SK-N-SH (cell line): ENCODE measurements at regions not wholly inside any gene's neighbourhood (a gene's known extent, or its start where the extent isn't known, plus 50 kb on each side); places are given as distances from the start of the nearest gene placed in this dataset.

ENCODE experiments used
- CTCF ChIA-PET: fragments of 300-600, 350-600 bp; formaldehyde crosslinking; extraction: SDS; loops from one replicate; lab custom pipeline; 2021; lab: Yijun Ruan, JAX
- POLR2A ChIA-PET: fragments of 350-600 bp; sonication (Branson Sonifier 250); formaldehyde crosslinking; extraction: SDS; loops from one replicate; lab custom pipeline; 2020; ENCODE audit warnings: antibody characterized with exemption, inconsistent platforms; lab: Yijun Ruan, JAX
- DNase-seq: peaks from one replicate; pipeline ENCODE4 v3.0.0; 2012
- H2AFZ ChIP-seq: fragments of 200-600 bp; sonication (generic); 2 replicates; pipeline ENCODE4 v1.8.1; 2016; ENCODE audit warnings: antibody characterized with exemption, mild to moderate bottlenecking, low read depth
- H3F3A ChIP-seq: fragments of 200-600 bp; sonication (generic); replicated peaks from 2 replicates; pipeline ENCODE3; 2016; ENCODE audit warnings: antibody characterized with exemption, mild to moderate bottlenecking; ENCODE audit not compliant: insufficient read depth
- H3K27ac ChIP-seq, 2 experiments: fragments of 200-500 bp in 1 of 2; fragments of 200-600 bp in 1 of 2; sonication (Bioruptor generic) in 1 of 2; sonication (generic), shearing (Covaris generic) in 1 of 2; 2 replicates each; pipeline versions ENCODE4 v1.5.1 to v1.6.1; 2014 to 2016; ENCODE audit warnings: low read depth in 2 of 2, inconsistent platforms in 1 of 2, low read length in 1 of 2, mild to moderate bottlenecking in 1 of 2, mixed read lengths in 1 of 2
- H3K27me3 ChIP-seq: fragments of 200-600 bp; sonication (generic), shearing (Covaris generic); 2 replicates; pipeline ENCODE4 v1.6.1; 2016; ENCODE audit warnings: mixed run types; ENCODE audit not compliant: insufficient read depth
- H3K36me3 ChIP-seq, 2 experiments: fragments of 200-500 bp in 1 of 2; fragments of 200-600 bp in 1 of 2; sonication (Bioruptor generic) in 1 of 2; sonication (generic) in 1 of 2; replicated peaks in 1 of 2; 2 replicates each; pipeline versions ENCODE3 to v1.5.1; 2014 to 2016; ENCODE audit warnings: low read length in 1 of 2, mild to moderate bottlenecking in 1 of 2; ENCODE audit not compliant: insufficient read depth in 2 of 2, control insufficient read depth in 1 of 2
- H3K4me1 ChIP-seq, 2 experiments: fragments of 200-500 bp in 1 of 2; fragments of 200-600 bp in 1 of 2; sonication (Bioruptor generic) in 1 of 2; sonication (generic), shearing (Covaris generic) in 1 of 2; 2 replicates each; pipeline versions ENCODE4 v1.5.1 to v1.6.1; 2014 to 2016; ENCODE audit warnings: low read depth in 1 of 2, low read length in 1 of 2, mixed run types in 1 of 2; ENCODE audit not compliant: insufficient read depth in 2 of 2, control insufficient read depth in 1 of 2
- H3K4me2 ChIP-seq: fragments of 200-600 bp; sonication (generic), shearing (Covaris generic); 2 replicates; pipeline ENCODE4 v1.6.1; 2017; ENCODE audit warnings: mixed run types
- H3K4me3 ChIP-seq, 2 experiments: fragments of 200-500 bp in 1 of 2; fragments of 200-600 bp in 1 of 2; sonication (Bioruptor generic) in 1 of 2; sonication (generic), shearing (Covaris generic) in 1 of 2; 2 replicates each; pipeline versions ENCODE4 v1.5.1 to v1.8.1; 2014 to 2016; ENCODE audit warnings: low read depth in 2 of 2, inconsistent platforms in 1 of 2, low read length in 1 of 2, mild to moderate bottlenecking in 1 of 2, mixed read lengths in 1 of 2, moderate library complexity in 1 of 2
- H3K79me2 ChIP-seq: fragments of 200-600 bp; sonication (generic); 2 replicates; pipeline ENCODE4 v1.8.1; 2017; ENCODE audit warnings: mild to moderate bottlenecking; ENCODE audit not compliant: insufficient read depth
- H3K9ac ChIP-seq: fragments of 200-600 bp; sonication (generic); 2 replicates; pipeline ENCODE4 v1.6.1; 2017; ENCODE audit warnings: mixed run types
- H3K9me2 ChIP-seq: fragments of 200-600 bp; sonication (generic); 2 replicates; pipeline ENCODE4 v1.6.1; 2017; ENCODE audit warnings: mixed run types
- H3K9me3 ChIP-seq: fragments of 200-600 bp; sonication (generic); 2 replicates; pipeline ENCODE4 v1.6.1; 2017; ENCODE audit warnings: mixed run types, mild to moderate bottlenecking, moderate library complexity
- H4K20me1 ChIP-seq: fragments of 200-600 bp; sonication (generic); 2 replicates; pipeline ENCODE4 v1.6.1; 2017; ENCODE audit warnings: mild to moderate bottlenecking, mixed run types; ENCODE audit not compliant: insufficient read depth
- ELF1 ChIP-seq: IDR thresholded peaks from 2 replicates; pipeline ENCODE4 v1.4.0; 2012
- EP300 ChIP-seq, 2 experiments: IDR thresholded peaks; 2 replicates each; pipeline versions ENCODE4 v1.4.0 to v1.6.1; 2012; ENCODE audit warnings: borderline replicate concordance in 1 of 2, low read depth in 1 of 2, low read length in 1 of 2
- GABPA ChIP-seq: IDR thresholded peaks from 2 replicates; pipeline ENCODE4 v1.4.0; 2012; ENCODE audit warnings: low read depth, mild to moderate bottlenecking
- GATA2 ChIP-seq: sonication (generic); formaldehyde crosslinking; IDR thresholded peaks from 2 replicates; pipeline ENCODE4 v1.5.0; 2020; ENCODE audit warnings: mild to moderate bottlenecking, missing genetic modification reagents
- MXI1 ChIP-seq: IDR thresholded peaks from 2 replicates; pipeline ENCODE4 v1.6.1; 2012; ENCODE audit warnings: mild to moderate bottlenecking, low read depth, low read length, improper control_type of control experiment
- NFIC ChIP-seq: IDR thresholded peaks from 2 replicates; pipeline ENCODE4 v1.4.0; 2012; ENCODE audit warnings: borderline replicate concordance
- RFX5 ChIP-seq: IDR thresholded peaks from 2 replicates; pipeline ENCODE4 v1.6.1; 2012; ENCODE audit warnings: mild to moderate bottlenecking, improper control_type of control experiment, low read length
- TAF1 ChIP-seq: IDR thresholded peaks from 2 replicates; pipeline ENCODE4 v1.6.1; 2012; ENCODE audit warnings: low read depth, mild to moderate bottlenecking, low read length, moderate library complexity, borderline replicate concordance
- TCF12 ChIP-seq: IDR thresholded peaks from 2 replicates; pipeline ENCODE4 v1.4.0; 2012
- TEAD4 ChIP-seq: IDR thresholded peaks from 2 replicates; pipeline ENCODE4 v1.4.0; 2012; ENCODE audit warnings: mild to moderate bottlenecking, borderline replicate concordance; ENCODE audit not compliant: insufficient read depth
- YY1 ChIP-seq: IDR thresholded peaks from 2 replicates; pipeline ENCODE4 v1.4.0; 2012; ENCODE audit warnings: low read depth, mild to moderate bottlenecking
- WGBS: methylation state at CpG from one replicate; pipeline ENCODE4 v1.1.6; 2017; ENCODE audit warnings: low lambda C conversion rate; 5-methylcytosine and 5-hydroxymethylcytosine counted together
- TF ChIP-seq, protein P1 (sequence below): IDR thresholded peaks from 2 replicates; pipeline ENCODE4 v1.4.0; 2012; ENCODE audit warnings: low read depth, borderline replicate concordance
- TF ChIP-seq, protein P2 (sequence below): fragments of 150-350 bp; IDR thresholded peaks from 2 replicates; pipeline ENCODE4 v1.6.1; 2016; ENCODE audit warnings: mild to moderate bottlenecking, low read depth, low read length
- TF ChIP-seq, protein P3 (sequence below): fragments of 150-350 bp; IDR thresholded peaks from 2 replicates; pipeline ENCODE4 v1.6.1; 2017; ENCODE audit warnings: antibody characterized with exemption, low read length, low read depth, borderline replicate concordance
- TF ChIP-seq, protein P4 (sequence below): IDR thresholded peaks from 2 replicates; pipeline ENCODE4 v1.6.1; 2012; ENCODE audit warnings: mild to moderate bottlenecking, low read depth, low read length, moderate library complexity
- TF ChIP-seq, protein P5 (sequence below): IDR thresholded peaks from 2 replicates; pipeline ENCODE4 v1.4.0; 2012; ENCODE audit warnings: low read depth, borderline replicate concordance

DNA sequence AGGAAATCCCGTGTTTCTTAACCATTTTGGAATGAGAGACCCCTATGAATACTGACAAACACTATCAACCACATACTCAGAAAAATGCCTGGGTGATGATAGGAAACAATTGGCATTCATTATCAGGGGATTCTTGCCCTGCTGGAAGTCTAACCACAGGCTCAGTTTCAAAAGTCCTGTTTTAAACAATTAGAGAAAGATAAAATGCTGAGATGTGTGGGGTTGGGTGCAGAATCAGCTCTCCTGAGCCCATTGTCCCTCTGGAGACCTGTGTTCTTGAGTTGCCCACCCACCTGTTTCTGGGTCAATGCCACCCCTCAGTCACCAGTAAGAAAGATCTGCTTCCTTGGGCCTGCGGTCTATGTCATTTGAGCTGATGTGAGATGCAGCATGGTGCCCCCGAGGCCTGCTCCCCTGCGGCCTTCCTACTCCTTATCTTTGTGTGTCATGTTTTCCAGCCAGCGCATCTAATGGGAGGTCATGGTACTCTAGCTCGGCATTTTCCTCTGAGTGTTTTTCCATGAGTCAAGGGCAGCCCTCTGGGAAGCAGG is 130.3 kb upstream of the PLXNA2 start:
- no peaks in the 10 kb centered on the region for H3K9me3 ChIP-seq
- H3K4me2 ChIP-seq: no peak overlapping the region
- CTCF ChIA-PET: interaction anchor here (0.6 to 1.4 kb wide), 3 partner anchors 10 to 129 kb away, joined by 3 read pairs; no protein-coding TSS in a partner anchor
- POLR2A ChIA-PET: no interaction called here
- H3K4me1 ChIP-seq: peaks cover 0 to 4% of the 10 kb centered on the region in 2 experiments; a peak in 2 of 4 replicates
- DNase-seq: no peak
- TF ChIP-seq EP300 (IDR thresholded peaks at IDR 0.05; ENCODE audit: borderline replicate concordance in 1 of 2, low read depth in 1 of 2, low read length in 1 of 2) (no peak), GATA2 (CRISPR knock-in tag) (no peak), YY1 (no peak), TEAD4 (no peak), ELF1 (no peak), MXI1 (no peak), RFX5 (no peak), NFIC (no peak), GABPA (no peak)
- TF ChIP-seq, protein P1, sequence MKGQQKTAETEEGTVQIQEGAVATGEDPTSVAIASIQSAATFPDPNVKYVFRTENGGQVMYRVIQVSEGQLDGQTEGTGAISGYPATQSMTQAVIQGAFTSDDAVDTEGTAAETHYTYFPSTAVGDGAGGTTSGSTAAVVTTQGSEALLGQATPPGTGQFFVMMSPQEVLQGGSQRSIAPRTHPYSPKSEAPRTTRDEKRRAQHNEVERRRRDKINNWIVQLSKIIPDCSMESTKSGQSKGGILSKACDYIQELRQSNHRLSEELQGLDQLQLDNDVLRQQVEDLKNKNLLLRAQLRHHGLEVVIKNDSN: no peak
- TF ChIP-seq, protein P2, sequence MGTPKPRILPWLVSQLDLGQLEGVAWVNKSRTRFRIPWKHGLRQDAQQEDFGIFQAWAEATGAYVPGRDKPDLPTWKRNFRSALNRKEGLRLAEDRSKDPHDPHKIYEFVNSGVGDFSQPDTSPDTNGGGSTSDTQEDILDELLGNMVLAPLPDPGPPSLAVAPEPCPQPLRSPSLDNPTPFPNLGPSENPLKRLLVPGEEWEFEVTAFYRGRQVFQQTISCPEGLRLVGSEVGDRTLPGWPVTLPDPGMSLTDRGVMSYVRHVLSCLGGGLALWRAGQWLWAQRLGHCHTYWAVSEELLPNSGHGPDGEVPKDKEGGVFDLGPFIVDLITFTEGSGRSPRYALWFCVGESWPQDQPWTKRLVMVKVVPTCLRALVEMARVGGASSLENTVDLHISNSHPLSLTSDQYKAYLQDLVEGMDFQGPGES: no peak
- TF ChIP-seq, all 33 proteins: peak for 0
- 60% methylated on average over 6 of the region's 6 CpGs for WGBS
- no peak overlapping the region for H2AFZ ChIP-seq
- H3K9me2 ChIP-seq: no peaks in the 10 kb centered on the region
- no peak overlapping the region for H3K27ac ChIP-seq
- no peaks in the 10 kb centered on the region for H4K20me1 ChIP-seq
- H3K27me3 ChIP-seq: no peaks in the 10 kb centered on the region
- H3K4me3 ChIP-seq: no peak overlapping the region
- H3F3A ChIP-seq: no peaks in the 10 kb centered on the region
- no peaks in the 10 kb centered on the region for H3K36me3 ChIP-seq
- H3K9ac ChIP-seq: no peak overlapping the region
- H3K79me2 ChIP-seq: no peaks in the 10 kb centered on the region

DNA sequence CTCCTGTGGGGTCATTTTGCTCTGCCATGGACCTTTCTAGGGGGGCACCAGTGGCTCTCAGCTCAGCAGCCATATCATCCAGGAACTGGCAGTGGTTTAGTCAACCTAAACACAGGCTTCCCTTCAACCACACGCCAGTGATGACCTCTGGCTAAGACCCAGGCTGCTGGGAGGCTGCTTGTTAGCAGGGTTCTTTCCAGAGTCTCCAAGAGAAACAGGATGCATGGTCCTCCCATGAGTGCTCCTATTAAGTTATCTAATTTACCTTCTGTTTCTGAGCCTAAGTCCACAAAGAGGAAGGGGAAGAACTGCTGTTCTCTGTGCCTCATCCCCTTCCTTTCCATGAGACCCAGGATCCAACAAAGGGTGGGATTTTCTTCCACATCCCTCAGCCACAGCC is 137.3 kb upstream of the PLXNA2 start:
- no peak overlapping the region for H3K4me2 ChIP-seq
- H3K27me3 ChIP-seq: no peaks in the 10 kb centered on the region
- no peaks in the 10 kb centered on the region; a peak in 1 of 4 replicates for H3K4me1 ChIP-seq
- H3K4me3 ChIP-seq: no peak overlapping the region
- H3K27ac ChIP-seq: no peak overlapping the region
- ChIA-PET CTCF (interaction anchor here (0.7 to 1.3 kb wide), 2 partner anchors 12 to 15 kb away, joined by 3 read pairs; no protein-coding TSS in a partner anchor), POLR2A (no interaction called here)
- no peaks in the 10 kb centered on the region for H3F3A ChIP-seq
- H3K9ac ChIP-seq: no peak overlapping the region
- no peak for DNase-seq
- no peak overlapping the region for H2AFZ ChIP-seq
- 22% methylated on average over 1 of the region's 1 CpG for WGBS
- no peaks in the 10 kb centered on the region for H3K9me2 ChIP-seq
- no peaks in the 10 kb centered on the region for H4K20me1 ChIP-seq
- no peaks in the 10 kb centered on the region for H3K9me3 ChIP-seq
- H3K36me3 ChIP-seq: no peaks in the 10 kb centered on the region
- H3K79me2 ChIP-seq: no peaks in the 10 kb centered on the region
- TF ChIP-seq TAF1: no peak
- TF ChIP-seq, protein P3, sequence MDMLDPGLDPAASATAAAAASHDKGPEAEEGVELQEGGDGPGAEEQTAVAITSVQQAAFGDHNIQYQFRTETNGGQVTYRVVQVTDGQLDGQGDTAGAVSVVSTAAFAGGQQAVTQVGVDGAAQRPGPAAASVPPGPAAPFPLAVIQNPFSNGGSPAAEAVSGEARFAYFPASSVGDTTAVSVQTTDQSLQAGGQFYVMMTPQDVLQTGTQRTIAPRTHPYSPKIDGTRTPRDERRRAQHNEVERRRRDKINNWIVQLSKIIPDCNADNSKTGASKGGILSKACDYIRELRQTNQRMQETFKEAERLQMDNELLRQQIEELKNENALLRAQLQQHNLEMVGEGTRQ: no peak
- TF ChIP-seq TCF12: no peak
- TF ChIP-seq, protein P4, sequence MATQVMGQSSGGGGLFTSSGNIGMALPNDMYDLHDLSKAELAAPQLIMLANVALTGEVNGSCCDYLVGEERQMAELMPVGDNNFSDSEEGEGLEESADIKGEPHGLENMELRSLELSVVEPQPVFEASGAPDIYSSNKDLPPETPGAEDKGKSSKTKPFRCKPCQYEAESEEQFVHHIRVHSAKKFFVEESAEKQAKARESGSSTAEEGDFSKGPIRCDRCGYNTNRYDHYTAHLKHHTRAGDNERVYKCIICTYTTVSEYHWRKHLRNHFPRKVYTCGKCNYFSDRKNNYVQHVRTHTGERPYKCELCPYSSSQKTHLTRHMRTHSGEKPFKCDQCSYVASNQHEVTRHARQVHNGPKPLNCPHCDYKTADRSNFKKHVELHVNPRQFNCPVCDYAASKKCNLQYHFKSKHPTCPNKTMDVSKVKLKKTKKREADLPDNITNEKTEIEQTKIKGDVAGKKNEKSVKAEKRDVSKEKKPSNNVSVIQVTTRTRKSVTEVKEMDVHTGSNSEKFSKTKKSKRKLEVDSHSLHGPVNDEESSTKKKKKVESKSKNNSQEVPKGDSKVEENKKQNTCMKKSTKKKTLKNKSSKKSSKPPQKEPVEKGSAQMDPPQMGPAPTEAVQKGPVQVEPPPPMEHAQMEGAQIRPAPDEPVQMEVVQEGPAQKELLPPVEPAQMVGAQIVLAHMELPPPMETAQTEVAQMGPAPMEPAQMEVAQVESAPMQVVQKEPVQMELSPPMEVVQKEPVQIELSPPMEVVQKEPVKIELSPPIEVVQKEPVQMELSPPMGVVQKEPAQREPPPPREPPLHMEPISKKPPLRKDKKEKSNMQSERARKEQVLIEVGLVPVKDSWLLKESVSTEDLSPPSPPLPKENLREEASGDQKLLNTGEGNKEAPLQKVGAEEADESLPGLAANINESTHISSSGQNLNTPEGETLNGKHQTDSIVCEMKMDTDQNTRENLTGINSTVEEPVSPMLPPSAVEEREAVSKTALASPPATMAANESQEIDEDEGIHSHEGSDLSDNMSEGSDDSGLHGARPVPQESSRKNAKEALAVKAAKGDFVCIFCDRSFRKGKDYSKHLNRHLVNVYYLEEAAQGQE: no peak
- TF ChIP-seq, protein P5, sequence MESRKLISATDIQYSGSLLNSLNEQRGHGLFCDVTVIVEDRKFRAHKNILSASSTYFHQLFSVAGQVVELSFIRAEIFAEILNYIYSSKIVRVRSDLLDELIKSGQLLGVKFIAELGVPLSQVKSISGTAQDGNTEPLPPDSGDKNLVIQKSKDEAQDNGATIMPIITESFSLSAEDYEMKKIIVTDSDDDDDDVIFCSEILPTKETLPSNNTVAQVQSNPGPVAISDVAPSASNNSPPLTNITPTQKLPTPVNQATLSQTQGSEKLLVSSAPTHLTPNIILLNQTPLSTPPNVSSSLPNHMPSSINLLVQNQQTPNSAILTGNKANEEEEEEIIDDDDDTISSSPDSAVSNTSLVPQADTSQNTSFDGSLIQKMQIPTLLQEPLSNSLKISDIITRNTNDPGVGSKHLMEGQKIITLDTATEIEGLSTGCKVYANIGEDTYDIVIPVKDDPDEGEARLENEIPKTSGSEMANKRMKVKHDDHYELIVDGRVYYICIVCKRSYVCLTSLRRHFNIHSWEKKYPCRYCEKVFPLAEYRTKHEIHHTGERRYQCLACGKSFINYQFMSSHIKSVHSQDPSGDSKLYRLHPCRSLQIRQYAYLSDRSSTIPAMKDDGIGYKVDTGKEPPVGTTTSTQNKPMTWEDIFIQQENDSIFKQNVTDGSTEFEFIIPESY: no peak
- TF ChIP-seq, protein P1: no peak
- TF ChIP-seq, protein P2: no peak
